M059J (cell line): ENCODE measurements at regions not wholly inside any gene's neighbourhood (a gene's known extent, or its start where the extent isn't known, plus 50 kb on each side); places are given as distances from the start of the nearest gene placed in this dataset.

ENCODE experiments used
- DNase-seq: peaks from one replicate; pipeline ENCODE4 v3.0.0-alpha.2; 2012; ENCODE audit warnings: low read depth

GRCh38 chr4:10753336-10753735 is 68.8 kb upstream of the CLNK start:
- no peak for DNase-seq

GRCh38 chr4:10750714-10751113 is 66.1 kb upstream of the CLNK start:
- no peak for DNase-seq

GRCh38 chr4:10747186-10747585 is 62.6 kb upstream of the CLNK start:
- no peak for DNase-seq

DNA sequence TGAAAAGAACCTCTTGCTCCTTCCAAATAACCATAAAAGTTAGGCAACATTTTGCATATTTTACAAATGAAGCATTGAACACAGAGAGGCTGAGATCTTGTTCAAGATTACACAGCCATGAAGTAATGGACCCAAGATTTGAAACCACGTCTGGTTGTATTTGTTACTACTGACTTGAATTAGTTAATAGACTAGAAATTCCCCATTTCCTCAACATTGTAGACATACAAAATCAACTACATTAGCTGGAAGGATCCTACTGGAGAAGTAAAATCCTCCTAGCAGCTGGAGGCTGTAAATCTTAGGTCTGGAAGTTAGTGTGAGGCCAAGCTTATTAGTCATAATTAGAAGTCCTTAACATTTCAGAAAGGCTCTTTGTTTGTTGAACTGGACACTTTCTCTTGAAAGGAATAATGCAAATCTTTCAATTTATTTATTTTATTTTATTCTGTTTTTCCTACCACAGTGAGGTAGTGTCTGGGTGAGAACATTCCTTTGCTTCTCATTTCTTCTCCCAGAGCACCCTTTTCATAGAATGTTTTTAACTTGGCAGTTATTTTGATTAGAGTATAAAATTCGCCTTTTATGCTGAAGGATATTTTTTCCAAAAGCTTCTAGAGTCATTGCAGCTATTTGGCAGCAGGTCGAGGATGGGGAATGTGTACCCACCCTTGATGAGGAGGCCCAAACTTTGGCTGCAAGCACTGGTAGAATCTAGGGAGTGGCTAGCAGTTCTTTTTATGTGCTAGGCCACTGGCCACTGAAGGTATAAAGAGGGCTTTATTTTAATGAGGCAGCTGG is 62.0 kb upstream of the CLNK start:
- DNase-seq, result peak; percentile 38

GRCh38 chr4:10743357-10743756 is 58.8 kb upstream of the CLNK start:
- no peak for DNase-seq

- DNase-seq, result no peak
These were observed 57.6 kb upstream of the CLNK start for GRCh38 chr4:10741961-10742699.

DNA sequence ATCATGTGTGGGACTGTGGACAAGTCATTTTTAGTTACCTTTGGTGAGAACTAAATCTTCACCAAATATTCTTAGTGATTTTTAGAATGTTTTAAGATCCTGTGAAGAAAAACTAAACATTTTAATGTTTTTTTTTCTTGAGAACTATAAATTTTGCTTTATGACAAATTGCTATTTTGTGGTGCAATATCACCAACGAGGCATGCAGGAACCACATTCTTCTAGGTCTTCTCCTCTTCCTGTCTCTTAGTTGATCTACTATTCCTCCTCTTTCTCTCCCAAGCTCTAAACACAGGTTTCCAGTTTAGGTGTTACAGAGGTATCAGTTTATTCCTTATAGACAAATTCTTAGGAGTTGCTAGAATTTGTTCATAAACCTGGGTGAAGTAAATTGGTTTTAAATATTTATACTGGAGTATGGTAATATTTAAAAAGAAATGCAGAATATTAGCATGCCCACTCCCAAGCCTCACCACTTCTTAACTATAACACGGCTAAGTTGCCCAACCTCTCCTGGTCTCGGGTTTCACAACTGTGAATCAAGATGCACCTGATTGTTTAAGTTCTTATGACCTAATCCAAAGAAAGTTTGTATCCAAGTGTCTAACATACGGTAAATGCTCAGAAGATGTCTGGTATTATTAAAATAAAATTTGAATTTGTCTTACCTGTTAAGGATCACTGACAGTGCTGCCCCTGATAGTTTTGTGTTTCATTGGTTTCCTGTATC is 56.5 kb upstream of the CLNK start:
- no peak for DNase-seq

DNA sequence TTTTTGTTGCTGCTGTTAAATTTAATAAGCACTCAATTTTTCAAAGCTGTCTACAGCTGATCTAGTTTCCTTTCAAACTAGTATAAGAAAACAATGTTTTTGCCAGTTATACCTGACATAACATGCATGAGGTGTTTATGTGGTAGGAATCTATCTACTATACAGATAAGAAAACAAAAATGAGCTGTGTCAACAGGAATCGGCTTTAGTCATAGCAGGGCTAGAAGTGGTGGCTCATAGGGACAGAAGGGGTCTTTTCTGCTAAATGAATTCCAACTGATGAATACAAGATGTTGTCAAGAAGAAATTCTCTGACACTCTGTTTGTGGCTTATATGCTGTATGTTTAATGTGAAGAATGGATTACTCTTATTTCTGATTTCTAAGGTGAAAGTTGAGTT is 55.7 kb upstream of the CLNK start:
- no peak for DNase-seq

- peak; percentile 49 for DNase-seq
These were observed 54.4 kb upstream of the CLNK start for GRCh38 chr4:10738826-10739489.

GRCh38 chr4:10737337-10737736 is 52.8 kb upstream of the CLNK start:
- DNase-seq, result peak; percentile 79

- no peak for DNase-seq
These were observed 52.3 kb upstream of the CLNK start for GRCh38 chr4:10736895-10737294.

DNA sequence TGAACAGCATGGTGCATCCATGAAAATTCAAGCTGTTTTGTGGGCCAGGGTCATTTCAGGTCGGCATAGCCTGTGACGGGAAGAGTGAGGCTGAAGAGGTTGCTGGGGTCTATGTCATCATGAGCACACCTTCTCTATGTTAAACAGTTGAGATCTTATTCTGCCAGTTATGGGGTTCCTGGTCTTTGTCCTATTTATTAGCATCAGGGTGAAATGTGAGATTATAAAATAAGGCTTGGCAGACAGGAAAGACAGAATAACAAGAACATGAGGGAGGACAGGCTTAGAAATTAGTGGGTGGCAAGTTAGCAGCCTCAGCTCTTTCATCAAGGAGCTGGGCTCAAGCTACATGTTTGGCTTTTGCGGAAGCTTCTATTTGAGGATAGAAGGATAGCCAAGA is 51.7 kb upstream of the CLNK start:
- DNase-seq, result no peak

DNA sequence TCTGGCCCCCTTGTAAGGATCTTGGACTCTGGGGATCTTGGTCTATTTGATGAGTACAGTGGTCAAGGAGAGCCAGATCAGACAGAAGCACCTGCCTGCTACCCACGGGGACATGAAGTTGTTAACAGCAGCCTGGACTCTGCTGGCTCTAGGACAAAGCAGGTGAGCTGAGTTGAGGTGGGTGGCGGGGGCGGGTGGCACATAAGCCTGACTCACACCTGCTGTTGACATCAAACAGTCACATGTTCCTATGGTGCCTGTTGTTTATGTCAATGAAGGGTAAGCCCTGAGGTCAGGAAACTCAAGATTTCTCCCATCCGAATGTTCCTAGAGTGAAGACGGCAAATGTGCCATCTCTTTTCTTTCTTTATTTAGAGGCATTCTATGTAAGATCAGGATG is 50.1 kb upstream of the CLNK start:
- no peak for DNase-seq
